ENCODE measurements at regions not wholly inside any gene's neighbourhood (a gene's known extent, or its start where the extent isn't known, plus 50 kb on each side); places are given as distances from the start of the nearest gene placed in this dataset.

- H3K27ac ChIP-seq = no peak overlapping the region
Measured at GRCh38 chr1:168864266-168864665, 135.3 kb upstream of the DPT start.

GRCh38 chr1:168865850-168866620 is 137.0 kb upstream of the DPT start:
- no peak for DNase-seq (ENCODE audit: low spot score)
- Histone ChIP-seq H3K27ac (no peak overlapping the region), H3K4me3 (no peak overlapping the region)
- TF ChIP-seq CTCF (IDR thresholded peaks at IDR 0.05) = no peak

More at GRCh38 chr1:168864266-168864665, 135.3 kb upstream of the DPT start:
- H3K4me3 ChIP-seq = no peak overlapping the region
- no peak for DNase-seq (ENCODE audit: low spot score)
- TF ChIP-seq CTCF (IDR thresholded peaks at IDR 0.05) = no peak

- no peak for TF ChIP-seq CTCF (IDR thresholded peaks at IDR 0.05)
- no peak for DNase-seq (ENCODE audit: low spot score)
- Histone ChIP-seq H3K4me3 (no peak overlapping the region), H3K27ac (no peak overlapping the region)
Measured at GRCh38 chr1:168867941-168868634, 139.1 kb upstream of the DPT start.

DNA sequence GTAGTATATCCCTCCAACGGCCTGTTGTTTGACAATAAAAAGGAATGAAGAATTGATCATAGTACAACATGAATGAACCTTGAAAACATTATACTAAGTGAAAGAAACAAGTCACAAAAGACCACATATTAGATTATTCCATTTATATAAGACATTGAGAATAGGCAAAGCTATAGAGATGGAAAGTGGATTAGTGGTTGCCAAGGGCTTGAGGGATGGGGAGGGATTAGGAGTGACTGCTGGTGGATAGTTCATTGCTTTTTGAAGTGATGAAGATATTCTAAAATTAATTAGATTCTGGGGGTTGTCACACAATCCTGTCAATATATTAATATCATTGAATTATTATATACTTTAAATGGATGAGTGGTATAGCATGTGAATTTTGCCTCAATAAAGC is 142.5 kb upstream of the DPT start:
- no peak for TF ChIP-seq CTCF (IDR thresholded peaks at IDR 0.05)
- H3K27ac ChIP-seq = no peak overlapping the region

DNA sequence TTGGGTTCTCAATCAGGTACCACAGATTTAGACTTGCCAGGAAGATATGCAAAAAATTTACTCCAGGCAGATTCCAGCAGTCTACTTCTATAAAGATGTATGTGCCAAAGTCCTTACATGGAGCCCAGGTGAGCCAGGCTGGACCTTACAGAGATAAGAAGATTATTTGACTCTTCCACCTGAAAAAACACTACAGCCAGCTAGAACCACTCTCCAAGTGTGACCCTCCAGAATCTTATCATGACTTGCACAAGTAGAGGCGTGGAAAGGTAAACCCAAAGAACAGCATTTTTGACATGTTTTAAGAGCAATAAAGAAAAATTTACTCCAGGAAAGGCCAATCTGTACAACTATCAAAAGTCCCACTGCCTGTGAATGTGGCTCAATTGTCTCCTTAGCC is 146.8 kb upstream of the DPT start:
- no peak for TF ChIP-seq CTCF (IDR thresholded peaks at IDR 0.05)
- Histone ChIP-seq H3K4me3 (no peak overlapping the region), H3K27ac (no peak overlapping the region)
- no peak for DNase-seq (ENCODE audit: low spot score)

More for the DNA sequence above, 142.5 kb upstream of the DPT start:
- DNase-seq (ENCODE audit: low spot score) = no peak
- H3K4me3 ChIP-seq = no peak overlapping the region

GRCh38 chr1:168876830-168877229 is 147.8 kb upstream of the DPT start:
- Histone ChIP-seq H3K4me3 (no peak overlapping the region), H3K27ac (no peak overlapping the region)
- no peak for DNase-seq (ENCODE audit: low spot score)
- no peak for TF ChIP-seq CTCF (IDR thresholded peaks at IDR 0.05)

Measured in coronary artery (tissue), 2 donors.